ENCODE measurements at regions not wholly inside any gene's neighbourhood (a gene's known extent, or its start where the extent isn't known, plus 50 kb on each side); places are given as distances from the start of the nearest gene placed in this dataset.

GRCh38 chr7:113763226-113763625 is 155.6 kb downstream of the PPP1R3A start:
- TF ChIP-seq CTCF (conservative IDR thresholded peaks at IDR 0.05; ENCODE audit: low read depth, low read length) = no peak
- TF ChIP-seq FOS (IDR thresholded peaks at IDR 0.05; ENCODE audit: low read depth, low read length) = no peak
- no peak for TF ChIP-seq BHLHE40 (IDR thresholded peaks at IDR 0.05; ENCODE audit: low read depth, low read length)
- no peak for TF ChIP-seq USF2 (IDR thresholded peaks at IDR 0.05; ENCODE audit: low read depth, low read length)
- no peak for TF ChIP-seq POLR2A (IDR thresholded peaks at IDR 0.05; ENCODE audit: low read depth, low read length)
- no peak for TF ChIP-seq MAZ (IDR thresholded peaks at IDR 0.05; ENCODE audit: borderline replicate concordance, low read depth, low read length)
- TF ChIP-seq MAFK (IDR thresholded peaks at IDR 0.05; ENCODE audit: low read depth, low read length) = no peak
- TF ChIP-seq SMC3 (IDR thresholded peaks at IDR 0.05; ENCODE audit: low read depth, low read length) = no peak

Data from IMR-90 (cell line).